ENCODE measurements at regions not wholly inside any gene's neighbourhood (a gene's known extent, or its start where the extent isn't known, plus 50 kb on each side); places are given as distances from the start of the nearest gene placed in this dataset.
"Not testable (repeated sequence)": the region's sequence is repeated elsewhere in the genome, so short reads cannot be mapped to it uniquely, and the experiment has no call there.

DNA sequence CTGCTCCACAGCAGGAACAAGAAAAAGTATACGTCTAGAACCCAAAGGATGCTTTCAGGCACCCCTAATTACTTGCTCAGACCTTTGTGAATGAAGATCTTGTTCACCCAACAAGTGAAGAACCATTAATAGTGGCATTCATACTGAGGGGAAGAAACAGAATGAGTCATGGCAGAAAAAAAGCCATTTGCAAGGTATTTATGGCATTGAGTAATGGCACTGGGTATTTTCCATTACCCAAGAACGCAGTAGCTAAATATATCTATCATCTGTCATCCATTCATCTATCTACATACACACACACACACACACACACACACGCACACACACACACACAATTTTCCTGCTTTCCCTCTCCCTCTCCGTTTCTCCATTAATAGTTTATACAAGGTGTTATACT is 56.4 kb upstream of the XIRP2 start:
- no peak for DNase-seq

DNA sequence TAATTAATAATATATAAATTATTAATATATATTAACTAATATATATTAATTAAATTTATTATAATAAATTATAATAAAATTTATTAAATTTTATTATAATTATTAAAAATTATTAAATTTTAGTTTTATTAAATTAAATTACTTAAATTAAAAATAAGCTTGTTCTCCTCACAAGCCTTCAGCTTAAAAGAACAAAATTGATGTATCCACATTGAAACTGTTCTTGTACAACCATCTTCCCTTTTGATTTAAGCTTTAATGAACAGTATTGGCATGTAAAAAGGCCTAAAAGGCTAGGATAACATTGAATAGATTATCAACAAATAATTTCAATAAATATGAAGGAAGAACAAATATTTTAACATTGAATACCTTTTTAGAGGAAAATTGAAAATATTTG is 62.4 kb upstream of the XIRP2 start:
- DNase-seq, result no peak

DNA sequence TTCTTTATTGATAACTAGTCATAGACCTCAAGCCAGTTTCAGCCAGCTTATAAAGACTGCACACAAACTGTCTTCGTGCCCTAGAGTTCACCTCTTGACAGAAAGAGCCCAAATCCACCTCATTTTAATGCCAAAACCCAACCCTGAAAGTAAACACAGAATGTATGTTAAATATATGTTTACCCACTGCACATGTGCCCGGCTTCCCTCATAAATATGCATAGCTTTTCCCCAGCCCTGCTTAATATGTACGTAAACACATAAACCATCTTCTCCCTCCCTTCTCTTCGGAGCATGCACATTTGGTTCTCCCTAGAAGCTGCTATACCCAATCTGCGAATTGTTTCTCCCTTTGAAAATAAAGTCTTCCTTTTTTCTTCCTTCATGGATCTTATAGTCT is 73.9 kb upstream of the XIRP2 start:
- DNase-seq, result no peak

DNA sequence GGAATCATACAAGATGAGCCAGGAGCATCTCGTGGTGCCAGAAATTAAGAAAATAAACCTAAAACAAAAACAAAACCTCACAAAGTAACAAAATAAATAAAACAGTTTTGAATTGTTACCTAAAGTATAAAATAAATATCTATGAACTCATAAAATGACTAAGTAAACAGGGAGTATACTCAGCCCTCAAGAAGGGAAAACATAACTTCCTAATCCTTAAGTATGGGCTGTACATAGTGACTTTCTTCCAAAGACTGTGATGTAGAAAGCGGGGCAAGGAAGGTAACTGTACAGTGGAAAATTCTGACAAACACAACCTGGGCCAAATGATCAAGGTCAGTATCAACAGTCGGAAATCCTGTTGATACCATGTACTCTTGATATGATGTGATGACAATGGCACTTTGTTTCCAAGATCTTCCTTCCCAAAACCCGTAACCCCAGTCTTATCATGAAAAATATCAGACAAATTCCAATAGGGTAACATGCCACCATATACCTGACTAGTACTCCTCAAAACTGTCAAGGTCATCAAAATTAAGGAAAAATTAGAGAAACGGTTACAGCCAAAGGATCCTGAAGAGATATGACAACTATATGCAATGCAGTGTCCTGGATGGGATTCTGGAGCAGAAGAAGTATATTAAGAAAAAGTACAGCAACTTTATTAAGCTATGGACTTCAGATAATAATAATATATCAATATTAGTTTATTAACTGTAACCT is 76.0 kb upstream of the XIRP2 start:
- no peak for DNase-seq

DNA sequence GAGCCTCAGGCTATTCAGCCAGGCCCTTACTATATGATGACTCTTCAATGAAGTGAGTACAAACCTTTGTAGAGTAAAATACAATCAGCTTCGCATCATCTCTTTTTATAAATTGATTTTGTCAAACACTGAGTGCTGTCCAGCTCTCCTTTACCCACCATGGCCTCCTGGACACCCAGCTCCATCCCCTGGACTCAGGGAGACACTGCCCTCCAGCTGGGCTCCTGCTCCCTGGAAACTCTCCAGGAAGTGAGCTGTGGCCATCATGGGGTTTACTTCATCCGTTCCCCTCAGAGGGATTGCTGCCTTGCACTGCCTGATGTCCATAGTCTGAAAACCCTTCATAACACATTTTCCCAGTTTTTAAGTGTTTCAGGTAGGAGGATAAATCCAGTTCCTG is 82.5 kb upstream of the XIRP2 start:
- DNase-seq, result no peak

DNA sequence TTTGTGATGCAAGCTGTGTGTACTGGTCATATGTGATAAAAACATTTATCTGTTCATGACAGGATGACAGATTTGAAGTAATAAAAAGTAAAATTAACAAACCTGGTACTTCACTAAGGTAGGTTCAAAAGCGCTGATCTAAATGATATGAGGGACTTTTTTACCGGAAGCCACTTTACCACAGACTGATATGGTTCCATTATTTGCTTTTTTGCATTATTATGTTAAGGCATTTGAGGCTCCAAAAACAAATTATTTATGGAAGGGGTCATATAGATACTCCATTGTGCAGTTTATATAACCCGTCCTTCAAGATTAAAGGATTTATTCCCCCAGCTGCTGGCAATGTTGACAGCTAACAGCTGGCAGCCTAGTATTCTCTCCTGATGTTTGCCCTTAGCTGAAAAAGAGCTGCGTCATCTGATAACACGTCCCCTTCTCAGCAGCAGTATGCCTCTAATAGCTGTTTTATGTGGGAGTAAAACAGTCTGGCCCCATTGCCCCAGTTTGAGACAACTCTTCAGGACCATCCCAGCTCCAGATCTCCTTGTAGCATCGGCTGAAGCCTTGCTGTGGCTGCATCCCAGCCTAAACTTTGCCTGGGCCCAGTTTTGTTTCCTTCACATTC is 84.8 kb upstream of the XIRP2 start:
- peak; percentile 31 for DNase-seq

DNA sequence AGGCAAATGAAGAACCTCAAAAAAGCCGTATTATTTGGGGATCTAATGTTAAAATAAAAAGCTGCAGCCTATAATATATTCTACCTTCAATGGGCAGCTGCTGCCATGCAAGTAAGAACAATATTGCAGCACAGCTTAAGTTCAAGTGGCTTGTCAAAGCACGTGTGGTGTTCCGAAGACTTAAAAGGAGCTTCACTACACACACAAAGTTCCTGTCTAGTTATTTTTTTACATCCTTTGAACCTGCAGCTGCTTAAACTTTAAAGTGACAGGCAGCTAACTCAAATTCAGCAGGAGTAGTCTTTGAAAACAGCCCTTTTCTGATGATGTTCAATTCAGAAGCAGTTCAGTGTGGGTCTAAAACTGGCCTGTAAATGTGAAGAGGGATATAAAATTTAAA is 85.8 kb upstream of the XIRP2 start:
- DNase-seq, result peak; percentile 50

DNA sequence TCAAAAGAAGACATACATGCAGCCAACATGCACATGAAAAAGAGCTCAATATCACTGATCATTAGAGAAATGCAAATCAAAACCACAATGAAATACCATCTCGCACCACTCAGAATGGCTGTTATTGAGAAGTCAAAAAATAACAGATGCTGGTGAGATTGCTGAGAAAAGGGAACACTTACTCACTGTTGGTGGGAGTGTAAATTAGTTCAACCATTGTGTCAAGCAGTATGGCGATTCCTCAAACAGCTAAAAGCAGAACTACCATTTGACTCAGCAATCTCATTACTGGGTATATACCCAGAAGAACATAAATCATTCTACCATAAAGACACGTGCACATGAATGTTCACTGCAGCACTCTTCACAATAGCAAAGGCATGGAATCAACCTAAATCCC is 95.5 kb upstream of the XIRP2 start:
- no peak for DNase-seq

DNA sequence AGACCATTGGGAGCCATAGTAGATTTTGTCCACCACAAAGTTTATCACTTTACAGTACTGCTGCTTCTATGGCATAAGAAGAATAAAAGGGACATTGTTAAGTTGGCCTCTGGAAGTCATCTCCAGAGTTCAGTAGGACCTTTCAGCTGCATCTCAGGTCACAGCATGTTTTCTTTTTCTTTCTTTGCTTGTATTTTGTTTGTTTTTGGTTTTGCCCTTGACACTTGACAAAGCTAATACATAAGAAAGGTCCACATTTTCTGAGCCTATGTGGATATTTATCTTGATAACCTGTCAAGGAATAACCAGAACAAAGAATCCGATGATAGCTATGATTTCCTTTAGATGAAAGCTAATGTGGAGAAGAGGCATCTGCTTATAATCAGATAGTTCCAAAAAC is 101.6 kb upstream of the XIRP2 start:
- no peak for DNase-seq

DNA sequence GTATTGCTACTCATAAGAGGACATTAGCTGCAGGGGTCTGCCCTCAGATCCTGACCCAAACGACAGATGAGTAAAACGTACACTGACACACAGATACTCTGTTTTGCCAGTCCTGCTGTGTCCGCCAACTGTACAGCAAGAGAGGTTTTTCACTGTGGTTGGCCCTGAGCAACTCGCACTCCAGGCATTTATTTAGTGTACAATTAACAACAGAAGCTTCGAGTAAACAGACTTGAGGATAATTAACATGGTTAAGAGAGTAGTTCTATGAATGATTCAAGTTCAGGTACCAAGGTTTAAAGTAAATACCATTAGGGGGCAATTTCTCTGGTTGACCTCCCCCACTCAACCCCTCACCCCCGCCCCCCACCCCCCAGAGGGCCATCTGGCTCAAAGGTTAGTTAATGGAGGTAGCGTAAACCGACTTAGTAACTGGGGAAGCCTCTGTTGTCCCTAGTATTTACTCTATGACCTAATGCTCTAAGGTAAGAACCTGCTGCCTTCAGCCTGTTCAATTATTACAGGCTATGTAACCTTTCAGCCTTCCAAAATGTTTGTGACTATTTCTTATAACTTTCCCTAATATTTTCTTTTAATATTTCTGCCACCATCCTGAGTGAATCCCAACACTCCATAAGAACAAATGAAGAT is 103.9 kb upstream of the XIRP2 start:
- peak; percentile 77 for DNase-seq

DNA sequence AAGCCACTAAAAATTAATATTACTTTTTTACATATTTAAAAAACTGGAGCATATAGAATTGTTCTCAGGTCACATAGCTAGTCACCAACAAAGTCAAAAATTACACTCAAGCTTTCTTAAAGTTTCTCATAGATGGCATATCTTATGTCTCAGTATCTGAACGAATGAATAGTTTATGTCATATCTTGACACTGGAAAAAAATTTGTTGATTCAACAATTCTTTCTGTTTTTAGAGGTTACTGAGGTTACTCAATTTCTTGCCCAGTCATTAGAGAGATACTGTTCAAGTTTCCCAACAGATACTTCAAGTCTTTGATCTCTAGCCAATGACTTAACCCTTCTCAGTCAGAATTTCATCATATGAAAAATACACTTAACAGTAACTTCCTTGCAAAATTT is 113.1 kb upstream of the XIRP2 start:
- no peak for DNase-seq

DNA sequence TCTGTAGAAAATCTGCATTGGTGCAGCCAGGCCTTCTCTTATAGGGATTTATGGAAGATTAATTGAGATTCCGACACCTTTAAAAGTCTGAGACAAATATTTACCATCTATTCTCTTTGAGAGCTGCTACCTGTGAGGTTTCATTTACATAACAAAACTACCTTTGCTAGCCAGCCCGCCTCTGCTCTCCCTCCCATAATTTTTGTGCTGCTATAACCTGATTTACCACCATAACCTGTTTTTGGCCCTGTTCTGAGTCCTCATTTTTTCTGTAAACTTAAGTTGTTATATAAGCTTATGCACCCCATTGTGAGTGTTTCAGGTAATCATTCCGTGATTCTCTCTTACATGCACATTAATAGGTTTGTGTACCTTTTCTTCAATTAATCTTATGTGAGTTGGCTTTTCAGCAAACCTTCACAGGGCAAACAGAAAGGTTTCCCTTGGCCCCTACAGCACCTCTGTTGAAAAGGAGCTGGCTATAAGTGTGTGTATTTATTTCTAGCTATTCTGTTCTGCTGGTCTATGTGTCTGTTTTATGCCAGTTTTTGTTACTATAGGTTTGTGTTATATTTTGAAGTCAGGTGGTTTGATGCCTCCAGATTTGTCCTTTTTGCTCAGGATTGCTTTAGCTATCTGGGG is 114.9 kb upstream of the XIRP2 start:
- DNase-seq, result no peak

DNA sequence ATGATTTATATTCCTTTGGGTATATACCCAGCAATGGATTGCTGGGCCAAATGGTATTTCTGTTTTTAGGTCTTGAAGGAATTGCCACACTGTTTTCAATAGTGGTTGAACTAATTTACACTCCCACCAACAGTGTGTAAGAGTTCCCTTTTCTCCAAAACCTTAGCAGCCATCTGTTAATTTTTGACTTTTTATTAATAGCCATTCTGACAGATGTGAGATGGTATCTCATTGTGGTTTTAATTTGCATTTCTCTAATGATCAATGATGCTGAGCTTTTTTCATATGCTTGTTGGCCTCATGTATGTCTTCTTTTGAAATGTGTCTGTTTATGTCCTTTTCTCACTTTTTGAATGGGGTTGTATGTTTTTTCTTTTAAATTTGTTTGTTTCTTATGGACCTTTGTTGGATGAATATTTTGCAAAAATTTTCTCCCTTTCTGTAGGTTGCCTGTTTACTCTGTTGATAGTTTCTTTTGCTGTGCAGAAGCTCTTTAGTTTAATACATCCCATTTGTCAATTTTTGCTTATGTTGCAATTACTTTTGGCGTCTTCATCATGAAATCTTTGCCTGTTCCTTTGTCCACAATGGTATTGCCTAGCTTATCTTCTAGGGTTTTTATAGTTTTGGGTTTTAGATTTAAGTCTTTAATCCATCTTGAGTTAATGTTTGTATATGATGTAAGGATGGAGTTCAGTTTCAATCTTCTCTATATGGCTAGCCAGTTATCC is 119.7 kb upstream of the XIRP2 start:
- no peak for DNase-seq

DNA sequence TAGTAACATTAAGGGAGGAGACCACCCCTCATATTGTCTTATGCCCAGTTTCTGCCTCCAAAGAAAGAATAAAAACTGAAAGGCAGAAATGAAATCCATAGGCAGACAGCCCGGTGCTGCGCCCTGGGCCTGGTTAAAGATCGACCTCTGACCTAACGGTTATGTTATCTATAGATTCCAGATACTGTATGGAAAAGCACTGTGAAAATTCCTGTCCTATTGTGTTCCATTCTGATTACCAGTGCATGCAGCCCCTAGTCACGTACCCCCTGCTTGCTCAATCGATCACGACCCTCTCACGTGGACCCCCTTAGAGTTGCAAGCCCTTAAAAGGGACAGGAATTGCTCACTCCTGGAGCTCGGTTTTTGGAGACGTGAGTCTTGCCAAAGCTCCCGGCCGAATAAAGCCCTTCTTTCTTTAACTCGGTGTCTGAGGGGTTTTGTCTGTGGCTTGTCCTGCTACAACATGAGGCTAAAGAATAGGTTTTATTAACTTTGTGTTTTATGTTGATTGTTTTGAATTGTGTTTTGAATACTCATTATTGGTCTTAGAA is 121.4 kb upstream of the XIRP2 start:
- DNase-seq, result not testable (repeated sequence)

DNA sequence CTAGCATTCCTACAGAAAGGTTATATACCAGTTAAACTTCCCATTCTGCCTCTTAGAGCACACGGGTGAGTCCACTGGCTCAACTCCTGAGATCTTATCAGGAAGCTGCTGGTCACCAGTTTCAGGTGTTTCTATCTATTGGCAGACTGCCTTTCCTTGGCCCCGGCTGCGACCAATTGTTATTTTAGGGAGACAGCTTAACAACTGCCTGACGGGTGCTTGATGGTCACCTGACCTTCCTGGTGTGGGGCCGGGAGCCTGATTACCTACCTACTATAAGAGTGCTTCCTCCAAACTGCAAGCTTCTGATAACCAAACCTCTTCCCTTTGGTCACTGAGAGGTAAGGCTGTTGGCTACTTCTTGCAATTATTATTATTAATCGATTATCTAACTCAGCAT is 122.1 kb upstream of the XIRP2 start:
- no peak for DNase-seq

DNA sequence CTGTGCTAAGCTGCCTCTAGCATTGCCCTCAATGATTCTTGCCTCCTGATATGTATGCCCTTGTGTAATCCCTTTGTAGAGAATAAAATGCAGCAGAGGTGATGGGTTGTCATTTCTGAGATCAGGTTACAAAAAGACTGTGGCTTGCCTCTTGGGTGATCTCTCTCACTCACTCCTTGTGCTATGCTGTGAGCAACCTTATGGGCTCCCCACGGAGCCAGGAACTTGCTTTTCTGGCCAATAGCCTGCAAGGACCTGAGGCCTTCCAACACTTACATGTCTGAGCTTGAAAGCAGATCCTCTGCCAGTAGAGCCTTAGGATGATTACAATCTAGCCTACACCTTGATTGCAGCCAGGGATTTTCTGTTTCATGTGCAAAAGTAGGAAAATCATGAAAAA is 123.1 kb upstream of the XIRP2 start:
- DNase-seq, result peak; percentile 2

DNA sequence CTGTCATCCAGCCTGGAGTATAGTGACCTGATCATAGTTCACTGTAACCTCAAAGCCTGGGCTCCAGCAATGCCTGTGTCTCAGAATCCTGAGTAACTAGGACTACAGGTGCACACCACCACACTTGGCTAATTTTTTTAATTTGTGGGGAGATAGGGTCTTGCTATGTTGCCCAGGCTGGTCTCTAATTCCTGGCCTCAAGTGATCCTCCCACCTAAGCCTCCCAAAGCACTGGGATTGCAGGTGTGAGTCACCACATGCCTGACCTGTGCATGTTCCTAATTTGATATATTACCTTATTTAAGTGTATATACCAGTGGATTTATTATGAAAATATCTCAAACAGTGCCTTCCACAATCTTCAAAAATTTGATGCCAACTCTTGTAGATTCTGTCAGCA is 123.6 kb upstream of the XIRP2 start:
- no peak for DNase-seq

DNA sequence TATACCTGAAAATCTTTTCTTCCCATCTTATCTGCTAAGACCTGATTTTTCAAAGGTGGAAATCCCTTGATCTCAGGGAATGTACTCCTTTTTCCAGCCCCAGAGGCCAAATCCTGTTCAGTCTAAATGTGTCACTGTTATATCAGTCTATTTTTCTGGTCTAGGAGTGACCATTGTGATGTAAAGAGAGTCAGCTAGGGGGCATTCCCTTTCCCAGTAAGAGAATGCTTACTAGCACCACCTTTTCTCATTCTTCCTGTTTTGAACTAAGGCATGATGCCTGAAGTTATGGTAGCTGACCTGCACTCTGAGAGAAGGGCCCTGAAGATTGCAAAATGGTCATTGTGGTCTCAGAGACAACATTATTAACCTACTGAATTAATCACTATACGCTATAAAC is 124.1 kb upstream of the XIRP2 start:
- no peak for DNase-seq

DNA sequence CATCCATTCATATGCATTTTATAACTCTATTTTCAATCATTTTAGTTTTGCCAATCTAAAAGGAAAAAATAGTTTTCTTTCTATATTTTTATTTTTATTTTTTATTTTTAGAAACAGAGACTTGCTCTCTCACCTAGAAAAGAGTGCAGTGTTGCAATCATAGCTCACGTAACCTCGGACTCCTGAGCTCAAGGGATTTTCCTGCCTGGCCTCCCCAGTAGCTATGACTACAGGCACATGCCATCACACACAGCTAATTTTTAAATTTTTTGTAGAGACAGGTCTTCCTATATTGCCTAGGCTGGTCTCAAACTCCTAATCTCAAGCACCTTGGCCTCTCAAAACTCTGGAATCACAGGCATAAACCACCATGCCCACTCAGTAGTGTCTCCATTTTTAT is 125.5 kb upstream of the XIRP2 start:
- DNase-seq, result no peak

DNA sequence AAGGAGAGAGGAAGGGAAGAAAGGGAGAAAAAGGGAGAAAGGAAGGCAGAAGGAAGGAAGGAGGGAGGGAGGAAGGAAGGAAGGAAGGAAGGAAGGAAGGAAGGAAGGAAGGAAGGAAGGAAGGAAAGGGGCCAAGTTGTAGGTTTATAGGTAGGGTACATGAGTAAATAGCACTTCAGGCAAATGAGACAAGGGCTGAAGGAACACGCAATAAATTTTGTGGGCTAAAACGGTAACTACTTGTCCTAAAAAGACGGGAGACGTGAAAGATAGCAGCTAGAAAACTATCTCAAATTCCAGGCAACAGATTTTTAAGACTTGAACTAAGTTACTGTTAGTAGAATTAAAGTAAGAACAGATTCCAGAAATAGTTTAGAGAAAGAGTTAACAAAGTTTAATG is 129.3 kb upstream of the XIRP2 start:
- DNase-seq, result no peak

DNA sequence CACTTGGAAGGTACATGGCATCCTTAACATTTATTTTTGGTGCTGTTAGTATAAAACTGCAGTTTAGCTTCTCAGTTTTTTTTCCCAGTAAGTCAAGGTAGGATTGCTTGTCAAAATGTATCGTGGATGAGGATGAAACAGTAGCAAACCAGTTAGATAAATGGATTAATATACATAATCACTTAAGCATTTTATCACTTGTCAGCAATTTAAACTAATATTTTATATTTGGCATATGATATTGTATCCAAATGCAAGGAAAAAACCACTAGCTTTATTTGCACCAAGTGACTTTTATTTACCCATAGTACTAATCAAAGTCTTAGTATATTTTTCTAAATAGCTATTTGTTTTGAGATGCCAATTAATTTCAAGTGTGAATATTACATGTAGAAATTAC is 137.7 kb upstream of the XIRP2 start:
- DNase-seq, result no peak

DNA sequence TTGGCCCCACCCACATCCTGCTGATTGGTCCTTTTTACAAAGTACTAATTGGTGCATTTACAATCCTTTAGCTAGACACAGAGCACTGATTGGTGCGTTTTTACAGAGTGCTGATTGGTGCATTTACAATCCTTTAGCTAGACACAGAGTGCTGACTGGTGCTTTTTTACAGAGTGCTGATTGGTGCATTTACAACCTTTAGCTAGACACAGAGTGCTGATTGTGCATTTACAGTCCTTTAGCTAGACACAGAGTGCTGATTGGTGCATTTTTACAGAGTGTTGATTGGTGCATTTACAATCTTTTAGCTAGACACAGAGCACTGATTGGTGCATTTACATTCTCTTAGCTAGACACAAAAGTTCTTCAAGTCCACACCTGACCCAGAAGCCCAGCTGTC is 144.2 kb upstream of the XIRP2 start:
- not testable (repeated sequence) for DNase-seq

DNA sequence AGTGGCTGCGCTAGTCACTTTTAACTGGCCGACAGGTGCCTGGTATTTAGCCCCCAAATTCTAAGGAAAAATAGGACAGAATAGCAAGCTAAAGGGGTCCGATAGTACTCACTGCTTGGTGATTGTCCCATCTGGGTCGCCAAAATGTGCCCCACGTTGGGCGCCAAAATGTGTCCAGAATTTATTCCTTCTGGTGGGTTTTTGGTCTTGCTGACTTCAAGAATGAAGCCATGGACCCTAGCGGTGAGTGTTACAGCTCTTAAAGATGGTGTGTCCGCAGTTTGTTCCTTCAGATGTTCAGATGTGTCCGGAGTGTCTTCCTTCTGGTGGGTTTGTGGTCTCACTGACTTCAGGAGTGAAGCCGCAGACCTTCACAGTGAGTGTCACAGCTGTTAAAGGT is 144.8 kb upstream of the XIRP2 start:
- DNase-seq, result not testable (repeated sequence)
